ENCODE measurements at regions not wholly inside any gene's neighbourhood (a gene's known extent, or its start where the extent isn't known, plus 50 kb on each side); places are given as distances from the start of the nearest gene placed in this dataset.

- no peak for TF ChIP-seq CTCF (IDR thresholded peaks at IDR 0.05)
- TF ChIP-seq POLR2A (IDR thresholded peaks at IDR 0.05), result no peak
- no peak for TF ChIP-seq POLR2AphosphoS5 (IDR thresholded peaks at IDR 0.05)
- no peak for TF ChIP-seq EP300 (IDR thresholded peaks at IDR 0.05; ENCODE audit: low read depth)
Observed at GRCh38 chr15:29511663-29512062, 242.0 kb upstream of the NSMCE3 start.
